ENCODE measurements at regions not wholly inside any gene's neighbourhood (a gene's known extent, or its start where the extent isn't known, plus 50 kb on each side); places are given as distances from the start of the nearest gene placed in this dataset.
"Not testable (repeated sequence)": the region's sequence is repeated elsewhere in the genome, so short reads cannot be mapped to it uniquely, and the experiment has no call there.

- H3K36me3 ChIP-seq; H3K27ac ChIP-seq; intact Hi-C loops (cut with DNase I; ENCODE audit: low total_unique reads); H3K4me3 ChIP-seq; DNase-seq (ENCODE audit: low spot score in 2 of 2); H3K4me1 ChIP-seq: not testable (repeated sequence)
- H3K27me3 ChIP-seq = peaks cover 0 to 20% of the 10 kb centered on the region in 2 donors
- H3K9me3 ChIP-seq = peaks cover 0 to 10% of the 10 kb centered on the region in 2 donors
Observed at GRCh38 chrX:140633105-140633504, 76.5 kb upstream of the LINC00632 start.

- Histone ChIP-seq H3K27me3 (peaks cover 0 to 21% of the 10 kb centered on the region in 2 donors), H3K4me1 (no peaks in the 10 kb centered on the region), H3K9me3 (no peaks in the 10 kb centered on the region), H3K36me3 (no peaks in the 10 kb centered on the region), H3K27ac (no peak overlapping the region), H3K4me3 (no peak overlapping the region)
- intact Hi-C loops (cut with DNase I; ENCODE audit: low total_unique reads) = no loop called here
- TF ChIP-seq POLR2AphosphoS5 (IDR thresholded peaks at IDR 0.05) (no peak), POLR2A (IDR thresholded peaks at IDR 0.05) (no peak), CTCF (IDR thresholded peaks at IDR 0.05) (no peak)
- no peak for DNase-seq (ENCODE audit: low spot score in 2 of 2)
Observed at GRCh38 chrX:140608111-140608510, 101.4 kb upstream of the LINC00632 start.

GRCh38 chrX:140602140-140602539, 97.3 kb upstream of the SOX3 start:
- Histone ChIP-seq H3K4me3 (no peak overlapping the region), H3K36me3 (no peaks in the 10 kb centered on the region), H3K9me3 (no peaks in the 10 kb centered on the region), H3K4me1 (no peaks in the 10 kb centered on the region), H3K27ac (no peak overlapping the region), H3K27me3 (peaks cover 0 to 21% of the 10 kb centered on the region in 2 donors)
- TF ChIP-seq POLR2A (IDR thresholded peaks at IDR 0.05) (no peak), POLR2AphosphoS5 (IDR thresholded peaks at IDR 0.05) (no peak), CTCF (IDR thresholded peaks at IDR 0.05) (no peak)
- intact Hi-C loops (cut with DNase I; ENCODE audit: low total_unique reads) = no loop called here
- no peak for DNase-seq (ENCODE audit: low spot score in 2 of 2)

DNA sequence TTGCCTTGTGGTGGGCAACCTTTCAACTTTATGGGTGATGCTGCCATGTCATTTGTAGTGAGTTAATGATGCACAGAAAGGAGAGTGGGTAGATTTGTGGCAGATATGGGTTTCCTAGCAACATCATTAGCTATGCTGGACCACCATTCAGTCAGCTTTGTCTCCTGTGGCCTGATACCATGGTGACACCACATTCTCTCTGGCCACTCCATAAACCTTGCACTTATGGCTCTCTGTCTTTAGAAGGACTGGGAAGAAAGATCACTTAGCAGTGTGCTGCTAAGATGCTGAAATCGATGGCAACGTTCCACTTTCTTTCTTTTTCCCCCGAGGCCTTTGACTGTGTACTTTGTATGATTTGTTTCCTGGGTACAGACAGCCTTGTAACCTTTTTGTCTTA, 95.0 kb upstream of the SOX3 start:
- no peak for DNase-seq (ENCODE audit: low spot score in 2 of 2)
- no peaks in the 10 kb centered on the region for H3K36me3 ChIP-seq
- H3K27ac ChIP-seq = no peak overlapping the region
- peaks cover 0 to 24% of the 10 kb centered on the region in 2 donors for H3K27me3 ChIP-seq
- no peak overlapping the region for H3K4me3 ChIP-seq
- no peaks in the 10 kb centered on the region for H3K4me1 ChIP-seq
- TF ChIP-seq POLR2AphosphoS5 (IDR thresholded peaks at IDR 0.05) = no peak
- no peak for TF ChIP-seq POLR2A (IDR thresholded peaks at IDR 0.05)
- no peak for TF ChIP-seq CTCF (IDR thresholded peaks at IDR 0.05)
- intact Hi-C loops (cut with DNase I; ENCODE audit: low total_unique reads) = no loop called here
- H3K9me3 ChIP-seq = no peaks in the 10 kb centered on the region

- intact Hi-C loops (cut with DNase I; ENCODE audit: low total_unique reads) = no loop called here
Observed at GRCh38 chrX:140589657-140590056, 84.8 kb upstream of the SOX3 start.

More at GRCh38 chrX:140589657-140590056, 84.8 kb upstream of the SOX3 start:
- Histone ChIP-seq H3K27me3 (peaks cover 0 to 33% of the 10 kb centered on the region in 2 donors), H3K27ac (no peak overlapping the region), H3K36me3 (no peaks in the 10 kb centered on the region), H3K4me3 (no peak overlapping the region), H3K4me1 (no peaks in the 10 kb centered on the region), H3K9me3 (peaks cover 0 to 5% of the 10 kb centered on the region in 2 donors)
- TF ChIP-seq POLR2A (IDR thresholded peaks at IDR 0.05) (no peak), POLR2AphosphoS5 (IDR thresholded peaks at IDR 0.05) (no peak), CTCF (IDR thresholded peaks at IDR 0.05) (no peak)
- DNase-seq (ENCODE audit: low spot score in 2 of 2) = no peak

Data from breast epithelium (tissue), 4 donors.